ENCODE measurements at regions not wholly inside any gene's neighbourhood (a gene's known extent, or its start where the extent isn't known, plus 50 kb on each side); places are given as distances from the start of the nearest gene placed in this dataset.

GRCh38 chr2:129239141-129239540 is 740.3 kb upstream of the RAB6C start:
- TF ChIP-seq CTCF (IDR thresholded peaks at IDR 0.05): no peak
- Histone ChIP-seq H3K27ac (ENCODE audit: low read depth in 1 of 2, low read length in 2 of 2) (no peak overlapping the region), H3K4me3 (ENCODE audit: low read length) (no peak overlapping the region), H3K4me1 (ENCODE audit: insufficient read depth, low read length) (no peaks in the 10 kb centered on the region), H3K27me3 (ENCODE audit: control insufficient read depth in 1 of 2, insufficient read depth in 2 of 2, low read length in 2 of 2) (no peaks in the 10 kb centered on the region), H3K9me3 (ENCODE audit: control insufficient read depth in 1 of 2, insufficient read depth in 1 of 2, low read length in 2 of 2) (peaks cover 0 to 15% of the 10 kb centered on the region in 2 experiments), H3K36me3 (ENCODE audit: insufficient read depth, low read length) (no peaks in the 10 kb centered on the region)
- intact Hi-C loops (cut with DNase I, micrococcal nuclease): no loop called here
- CTCF ChIA-PET: no interaction called here
- Mint-ChIP-seq H3K9me3 (peaks cover 6% of the 10 kb centered on the region), H3K36me3 (ENCODE audit: low read depth) (no peaks in the 10 kb centered on the region), H3K27me3 (no peaks in the 10 kb centered on the region), H3K27ac (no peak overlapping the region), H3K4me1 (ENCODE audit: low read depth) (no peaks in the 10 kb centered on the region), H3K4me3 (no peak overlapping the region)
- POLR2A ChIA-PET: no interaction called here
- ATAC-seq (ENCODE audit: poor library complexity) (no peak), DNase-seq (no peak)

GRCh38 chr2:129240061-129240460 is 739.4 kb upstream of the RAB6C start:
- Histone ChIP-seq H3K4me1 (ENCODE audit: insufficient read depth, low read length) (no peaks in the 10 kb centered on the region), H3K9me3 (ENCODE audit: control insufficient read depth in 1 of 2, insufficient read depth in 1 of 2, low read length in 2 of 2) (peaks cover 0 to 15% of the 10 kb centered on the region in 2 experiments), H3K27me3 (ENCODE audit: control insufficient read depth in 1 of 2, insufficient read depth in 2 of 2, low read length in 2 of 2) (no peaks in the 10 kb centered on the region), H3K4me3 (ENCODE audit: low read length) (no peak overlapping the region), H3K27ac (ENCODE audit: low read depth in 1 of 2, low read length in 2 of 2) (no peak overlapping the region), H3K36me3 (ENCODE audit: insufficient read depth, low read length) (no peaks in the 10 kb centered on the region)
- POLR2A ChIA-PET: no interaction called here
- H3K36me3 Mint-ChIP-seq (ENCODE audit: low read depth): no peaks in the 10 kb centered on the region
- CTCF ChIA-PET: no interaction called here
- H3K9me3 Mint-ChIP-seq: peaks cover 6% of the 10 kb centered on the region
- no peak for DNase-seq
- ATAC-seq (ENCODE audit: poor library complexity): no peak
- intact Hi-C loops (cut with DNase I, micrococcal nuclease): no loop called here
- no peaks in the 10 kb centered on the region for H3K27me3 Mint-ChIP-seq
- TF ChIP-seq CTCF (IDR thresholded peaks at IDR 0.05): no peak
- no peak overlapping the region for H3K4me3 Mint-ChIP-seq
- H3K27ac Mint-ChIP-seq: no peak overlapping the region
- H3K4me1 Mint-ChIP-seq (ENCODE audit: low read depth): no peaks in the 10 kb centered on the region

- POLR2A ChIA-PET: no interaction called here
- CTCF ChIA-PET: no interaction called here
- no peaks in the 10 kb centered on the region for H3K4me1 Mint-ChIP-seq (ENCODE audit: low read depth)
- no peaks in the 10 kb centered on the region for H3K4me1 ChIP-seq (ENCODE audit: insufficient read depth, low read length)
- H3K4me3 ChIP-seq (ENCODE audit: low read length): no peak overlapping the region
- intact Hi-C loops (cut with DNase I, micrococcal nuclease): no loop called here
- H3K9me3 Mint-ChIP-seq: no peaks in the 10 kb centered on the region
- no peak for TF ChIP-seq CTCF (IDR thresholded peaks at IDR 0.05)
- H3K27me3 ChIP-seq (ENCODE audit: control insufficient read depth in 1 of 2, insufficient read depth in 2 of 2, low read length in 2 of 2): no peaks in the 10 kb centered on the region
- DNase-seq: no peak
- no peak overlapping the region for H3K27ac Mint-ChIP-seq
- H3K36me3 ChIP-seq (ENCODE audit: insufficient read depth, low read length): no peaks in the 10 kb centered on the region
- H3K27ac ChIP-seq (ENCODE audit: low read depth in 1 of 2, low read length in 2 of 2): no peak overlapping the region
- no peak for ATAC-seq (ENCODE audit: poor library complexity)
- H3K9me3 ChIP-seq (ENCODE audit: control insufficient read depth in 1 of 2, insufficient read depth in 1 of 2, low read length in 2 of 2): peaks cover 0 to 15% of the 10 kb centered on the region in 2 experiments
- H3K27me3 Mint-ChIP-seq: no peaks in the 10 kb centered on the region
- no peaks in the 10 kb centered on the region for H3K36me3 Mint-ChIP-seq (ENCODE audit: low read depth)
- no peak overlapping the region for H3K4me3 Mint-ChIP-seq
These were observed 737.2 kb upstream of the RAB6C start for GRCh38 chr2:129242269-129242668.

Data from CD4-positive, alpha-beta T cell (primary cell).